OCI-LY1 (cell line): ENCODE measurements at regions not wholly inside any gene's neighbourhood (a gene's known extent, or its start where the extent isn't known, plus 50 kb on each side); places are given as distances from the start of the nearest gene placed in this dataset.

Experiments used
- H2AFZ ChIP-seq: fragments of 200-600 bp; sonication (generic), shearing (Covaris generic); 2 replicates; pipeline ENCODE4 v1.6.0; 2014; ENCODE audit warnings: antibody characterized with exemption, mild to moderate bottlenecking, low read length
- H3F3A ChIP-seq: fragments of 200-600 bp; sonication (generic), shearing (Covaris generic); 2 replicates; pipeline ENCODE4 v1.6.0; 2014; ENCODE audit warnings: mild to moderate bottlenecking, antibody characterized with exemption, low read length, moderate library complexity; ENCODE audit not compliant: insufficient read depth
- H3K27ac ChIP-seq: fragments of 200-600 bp; sonication (generic); 2 replicates; pipeline ENCODE4 v1.5.1; 2014; ENCODE audit warnings: low read length, mixed run types, mild to moderate bottlenecking, low read depth; ENCODE audit not compliant: poor library complexity, severe bottlenecking
- H3K27me3 ChIP-seq: fragments of 200-600 bp; sonication (generic); 2 replicates; pipeline ENCODE4 v1.6.0; 2014; ENCODE audit warnings: antibody characterized with exemption, mild to moderate bottlenecking, low read length, moderate library complexity; ENCODE audit not compliant: insufficient read depth
- H3K36me3 ChIP-seq: fragments of 200-600 bp; sonication (generic); 2 replicates; pipeline ENCODE4 v1.6.1; 2014; ENCODE audit warnings: mild to moderate bottlenecking, antibody characterized with exemption, low read length, moderate library complexity, mixed read lengths; ENCODE audit not compliant: insufficient read depth
- H3K4me1 ChIP-seq: fragments of 200-600 bp; sonication (generic); 2 replicates; pipeline ENCODE4 v1.5.1; 2014; ENCODE audit warnings: mild to moderate bottlenecking, low read length, moderate library complexity; ENCODE audit not compliant: insufficient read depth, severe bottlenecking
- H3K4me2 ChIP-seq: fragments of 200-600 bp; sonication (generic), shearing (Covaris generic); 2 replicates; pipeline ENCODE4 v1.6.1; 2014; ENCODE audit warnings: low read length
- H3K4me3 ChIP-seq: fragments of 200-600 bp; sonication (generic); 2 replicates; pipeline ENCODE4 v1.5.1; 2014; ENCODE audit warnings: low read length, low read depth, mild to moderate bottlenecking, mixed read lengths; ENCODE audit not compliant: poor library complexity, severe bottlenecking
- H3K79me2 ChIP-seq: fragments of 200-600 bp; shearing (Covaris generic); 2 replicates; pipeline ENCODE4 v1.6.1; 2016; ENCODE audit warnings: mixed run types, low read length, mixed read lengths; ENCODE audit not compliant: insufficient read depth
- H3K9ac ChIP-seq: fragments of 200-600 bp; sonication (generic), shearing (Covaris generic); 2 replicates; pipeline ENCODE4 v1.6.1; 2014; ENCODE audit warnings: mild to moderate bottlenecking, low read length, mixed read lengths
- H3K9me2 ChIP-seq: fragments of 200-600 bp; sonication (generic), shearing (Covaris generic); 2 replicates; pipeline ENCODE4 v1.6.1; 2014; ENCODE audit warnings: low read depth, mild to moderate bottlenecking, low read length, mixed read lengths
- H3K9me3 ChIP-seq: fragments of 200-600 bp; shearing (Covaris generic); 2 replicates; pipeline ENCODE4 v1.6.1; 2014; ENCODE audit warnings: low read length, mixed read lengths
- H4K20me1 ChIP-seq: fragments of 200-600 bp; sonication (generic), shearing (Covaris generic); 2 replicates; pipeline ENCODE4 v1.6.0; 2016; ENCODE audit warnings: mild to moderate bottlenecking, low read length; ENCODE audit not compliant: insufficient read depth
- EZH2 ChIP-seq: fragments of 200-600 bp; sonication (generic), shearing (Covaris generic); IDR thresholded peaks from 2 replicates; pipeline ENCODE4 v1.8.0; 2017; ENCODE audit warnings: borderline replicate concordance, mixed run types, mild to moderate bottlenecking, antibody characterized with exemption, low read length, moderate library complexity, mixed read lengths
- TF ChIP-seq, protein P1 (sequence below): fragments of 200-600 bp; sonication (generic), shearing (Covaris generic); IDR thresholded peaks from 2 replicates; pipeline ENCODE4 v1.5.1; 2017; ENCODE audit warnings: mild to moderate bottlenecking, antibody characterized with exemption, low read length, moderate library complexity, mixed read lengths

GRCh38 chr9:78680196-78680595, 383.3 kb downstream of the PSAT1 start:
- Histone ChIP-seq H3K4me1 (no peaks in the 10 kb centered on the region), H3K9ac (no peak overlapping the region), H3K4me3 (no peak overlapping the region), H4K20me1 (no peaks in the 10 kb centered on the region), H3K27ac (no peak overlapping the region), H2AFZ (no peak overlapping the region), H3K9me3 (no peaks in the 10 kb centered on the region), H3F3A (no peaks in the 10 kb centered on the region), H3K4me2 (no peak overlapping the region), H3K9me2 (no peaks in the 10 kb centered on the region), H3K36me3 (no peaks in the 10 kb centered on the region), H3K27me3 (no peaks in the 10 kb centered on the region), H3K79me2 (no peaks in the 10 kb centered on the region)
- no peak for TF ChIP-seq EZH2
- TF ChIP-seq, protein P1, sequence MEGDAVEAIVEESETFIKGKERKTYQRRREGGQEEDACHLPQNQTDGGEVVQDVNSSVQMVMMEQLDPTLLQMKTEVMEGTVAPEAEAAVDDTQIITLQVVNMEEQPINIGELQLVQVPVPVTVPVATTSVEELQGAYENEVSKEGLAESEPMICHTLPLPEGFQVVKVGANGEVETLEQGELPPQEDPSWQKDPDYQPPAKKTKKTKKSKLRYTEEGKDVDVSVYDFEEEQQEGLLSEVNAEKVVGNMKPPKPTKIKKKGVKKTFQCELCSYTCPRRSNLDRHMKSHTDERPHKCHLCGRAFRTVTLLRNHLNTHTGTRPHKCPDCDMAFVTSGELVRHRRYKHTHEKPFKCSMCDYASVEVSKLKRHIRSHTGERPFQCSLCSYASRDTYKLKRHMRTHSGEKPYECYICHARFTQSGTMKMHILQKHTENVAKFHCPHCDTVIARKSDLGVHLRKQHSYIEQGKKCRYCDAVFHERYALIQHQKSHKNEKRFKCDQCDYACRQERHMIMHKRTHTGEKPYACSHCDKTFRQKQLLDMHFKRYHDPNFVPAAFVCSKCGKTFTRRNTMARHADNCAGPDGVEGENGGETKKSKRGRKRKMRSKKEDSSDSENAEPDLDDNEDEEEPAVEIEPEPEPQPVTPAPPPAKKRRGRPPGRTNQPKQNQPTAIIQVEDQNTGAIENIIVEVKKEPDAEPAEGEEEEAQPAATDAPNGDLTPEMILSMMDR, result no peak

DNA sequence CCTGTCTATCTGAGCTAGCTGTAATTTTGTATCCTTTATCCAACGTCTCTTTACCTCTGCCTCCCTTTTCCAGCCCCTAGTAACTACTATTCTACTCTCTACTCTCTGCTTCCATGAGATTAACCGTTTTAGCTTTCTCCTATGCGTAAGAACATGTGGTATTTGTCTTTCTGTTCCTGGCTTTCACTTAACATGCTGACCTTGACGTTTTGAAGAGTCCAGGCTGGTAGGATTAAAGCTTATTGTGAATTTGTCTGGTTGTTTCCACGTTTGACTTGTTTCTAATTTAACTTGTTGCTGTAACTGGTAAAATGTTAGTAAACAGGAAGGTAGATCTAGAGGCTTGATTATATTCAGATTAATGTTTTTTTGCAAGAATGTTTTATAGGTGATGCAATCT, 385.3 kb downstream of the PSAT1 start:
- H3K9ac ChIP-seq, result no peak overlapping the region
- no peaks in the 10 kb centered on the region for H3F3A ChIP-seq
- H4K20me1 ChIP-seq, result no peaks in the 10 kb centered on the region
- H3K9me2 ChIP-seq, result no peaks in the 10 kb centered on the region
- H3K9me3 ChIP-seq, result no peaks in the 10 kb centered on the region
- H3K27me3 ChIP-seq, result no peaks in the 10 kb centered on the region
- no peak overlapping the region for H2AFZ ChIP-seq
- no peaks in the 10 kb centered on the region for H3K79me2 ChIP-seq
- H3K36me3 ChIP-seq, result no peaks in the 10 kb centered on the region
- no peak overlapping the region for H3K4me3 ChIP-seq
- H3K4me2 ChIP-seq, result no peak overlapping the region
- H3K27ac ChIP-seq, result no peak overlapping the region
- no peaks in the 10 kb centered on the region for H3K4me1 ChIP-seq
- TF ChIP-seq, protein P1, result no peak

GRCh38 chr9:78685471-78685870, 388.5 kb downstream of the PSAT1 start:
- TF ChIP-seq, protein P1, result no peak
- no peak for TF ChIP-seq EZH2
- H3K4me3 ChIP-seq, result no peak overlapping the region
- H3K9me2 ChIP-seq, result no peaks in the 10 kb centered on the region
- no peaks in the 10 kb centered on the region for H3K36me3 ChIP-seq
- no peak overlapping the region for H3K27ac ChIP-seq
- H4K20me1 ChIP-seq, result no peaks in the 10 kb centered on the region
- no peaks in the 10 kb centered on the region for H3K4me1 ChIP-seq
- H3K9ac ChIP-seq, result no peak overlapping the region
- H3K79me2 ChIP-seq, result no peaks in the 10 kb centered on the region
- H3K9me3 ChIP-seq, result no peaks in the 10 kb centered on the region
- H3K4me2 ChIP-seq, result no peak overlapping the region
- H2AFZ ChIP-seq, result no peak overlapping the region
- H3K27me3 ChIP-seq, result no peaks in the 10 kb centered on the region
- no peaks in the 10 kb centered on the region for H3F3A ChIP-seq
